Right atrium auricular region (tissue), 2 donors: ENCODE measurements at regions not wholly inside any gene's neighbourhood (a gene's known extent, or its start where the extent isn't known, plus 50 kb on each side); places are given as distances from the start of the nearest gene placed in this dataset.

Experiments used
- DNase-seq: peaks from one replicate; pipeline ENCODE4 v3.0.0-alpha.2; 2019; ENCODE audit warnings: low spot score
- H3K27ac ChIP-seq, 2 donors: fragments of 200-600 bp; sonication (generic); 1 replicate in 1 of 2; 2 replicates in 1 of 2; pipeline ENCODE4 v1.5.1; 2016 to 2019
- H3K27me3 ChIP-seq, 2 donors: fragments of 200-600 bp; sonication (generic); one replicate each; pipeline versions ENCODE4 v1.5.1 to v1.6.0; 2017 to 2019
- H3K36me3 ChIP-seq: fragments of 200-600 bp; sonication (generic); one replicate; pipeline ENCODE4 v1.5.1; 2016
- H3K4me1 ChIP-seq, 2 donors: fragments of 200-600 bp; sonication (generic); one replicate each; pipeline versions ENCODE4 v1.5.1 to v1.6.0; 2017 to 2019
- H3K4me3 ChIP-seq, 2 donors: fragments of 200-600 bp; sonication (generic); 1 replicate in 1 of 2; 2 replicates in 1 of 2; pipeline ENCODE4 v1.5.1; 2017 to 2019; ENCODE audit warnings: mild to moderate bottlenecking in 1 of 2, moderate library complexity in 1 of 2
- H3K9me3 ChIP-seq, 2 donors: fragments of 200-600 bp; sonication (generic); one replicate each; pipeline ENCODE4 v1.5.1; 2019
- TF ChIP-seq, protein P1 (sequence below), 2 donors: fragments of 200-600 bp; sonication (generic); IDR thresholded peaks; one replicate each; pipeline ENCODE4 v1.5.1; 2019; ENCODE audit warnings: antibody characterized with exemption in 2 of 2

DNA sequence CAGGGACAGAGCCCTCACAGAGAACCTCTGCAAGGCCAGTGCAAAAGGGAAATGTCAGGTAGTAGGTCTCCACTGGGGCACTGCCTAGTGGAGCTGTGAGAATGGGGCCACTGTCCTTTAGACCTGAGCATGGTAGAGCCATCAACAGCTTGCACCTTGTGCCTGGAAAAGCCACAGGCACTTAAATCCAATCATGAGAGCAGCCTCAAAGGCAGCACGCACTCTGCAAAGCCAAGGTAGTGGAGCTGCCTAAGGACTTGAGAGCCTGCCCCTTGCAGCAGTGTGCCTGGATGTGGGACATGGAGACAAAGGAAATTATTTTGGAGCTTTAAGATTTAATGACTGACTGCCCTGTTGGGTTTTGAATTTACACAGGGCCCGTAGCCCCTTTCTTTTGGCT lies 918.5 kb upstream of the POT1 start:
- Histone ChIP-seq H3K27ac (no peak overlapping the region), H3K4me1 (no peaks in the 10 kb centered on the region), H3K4me3 (no peak overlapping the region), H3K27me3 (no peaks in the 10 kb centered on the region), H3K9me3 (peaks cover 0 to 21% of the 10 kb centered on the region in 2 donors), H3K36me3 (no peaks in the 10 kb centered on the region)
- TF ChIP-seq, protein P1, sequence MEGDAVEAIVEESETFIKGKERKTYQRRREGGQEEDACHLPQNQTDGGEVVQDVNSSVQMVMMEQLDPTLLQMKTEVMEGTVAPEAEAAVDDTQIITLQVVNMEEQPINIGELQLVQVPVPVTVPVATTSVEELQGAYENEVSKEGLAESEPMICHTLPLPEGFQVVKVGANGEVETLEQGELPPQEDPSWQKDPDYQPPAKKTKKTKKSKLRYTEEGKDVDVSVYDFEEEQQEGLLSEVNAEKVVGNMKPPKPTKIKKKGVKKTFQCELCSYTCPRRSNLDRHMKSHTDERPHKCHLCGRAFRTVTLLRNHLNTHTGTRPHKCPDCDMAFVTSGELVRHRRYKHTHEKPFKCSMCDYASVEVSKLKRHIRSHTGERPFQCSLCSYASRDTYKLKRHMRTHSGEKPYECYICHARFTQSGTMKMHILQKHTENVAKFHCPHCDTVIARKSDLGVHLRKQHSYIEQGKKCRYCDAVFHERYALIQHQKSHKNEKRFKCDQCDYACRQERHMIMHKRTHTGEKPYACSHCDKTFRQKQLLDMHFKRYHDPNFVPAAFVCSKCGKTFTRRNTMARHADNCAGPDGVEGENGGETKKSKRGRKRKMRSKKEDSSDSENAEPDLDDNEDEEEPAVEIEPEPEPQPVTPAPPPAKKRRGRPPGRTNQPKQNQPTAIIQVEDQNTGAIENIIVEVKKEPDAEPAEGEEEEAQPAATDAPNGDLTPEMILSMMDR (IDR thresholded peaks at IDR 0.05) = no peak
- DNase-seq = no peak

DNA sequence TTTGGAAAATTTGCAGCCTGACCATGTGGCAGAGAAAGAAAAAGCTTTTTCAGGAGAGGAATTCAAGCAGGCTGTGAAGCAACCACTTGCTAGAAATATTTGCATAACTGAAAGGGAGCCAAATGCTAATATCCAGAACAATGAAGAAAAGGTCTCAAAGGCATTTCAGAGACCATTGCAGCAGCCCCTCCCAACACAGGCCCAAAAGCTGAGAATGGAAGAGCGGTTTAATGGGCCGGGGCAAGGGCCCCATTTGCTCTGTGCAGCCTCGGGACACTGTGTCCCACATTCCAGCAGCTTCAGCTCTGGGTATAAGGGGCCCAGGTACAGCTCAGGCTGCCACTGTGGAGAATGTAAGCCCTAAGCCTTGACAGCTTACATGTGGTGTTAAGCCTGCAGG lies 918.1 kb upstream of the POT1 start:
- peaks cover 0 to 21% of the 10 kb centered on the region in 2 donors for H3K9me3 ChIP-seq
- H3K27ac ChIP-seq = no peak overlapping the region
- TF ChIP-seq, protein P1 (IDR thresholded peaks at IDR 0.05) = no peak
- H3K4me1 ChIP-seq = no peaks in the 10 kb centered on the region
- no peak for DNase-seq
- no peak overlapping the region for H3K4me3 ChIP-seq
- H3K27me3 ChIP-seq = no peaks in the 10 kb centered on the region
- no peaks in the 10 kb centered on the region for H3K36me3 ChIP-seq

DNA sequence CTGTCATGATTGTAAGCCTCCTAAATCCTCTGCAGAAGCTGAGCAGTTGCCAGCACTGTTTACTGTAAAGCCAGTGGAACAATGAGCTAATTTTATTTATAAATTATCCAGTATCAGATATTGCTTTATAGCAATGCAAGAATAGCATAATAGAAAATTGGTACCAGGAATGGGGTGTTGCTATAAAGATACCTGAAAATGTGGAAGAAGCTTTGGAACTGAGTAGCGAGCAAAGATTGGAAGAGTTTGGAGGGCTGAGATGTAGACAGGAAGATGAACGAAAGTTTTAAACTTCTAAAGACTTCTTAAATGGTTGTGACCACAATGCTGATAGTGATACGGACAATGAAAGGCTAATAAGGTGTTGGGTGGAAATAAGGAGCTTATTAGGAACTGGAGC lies 917.4 kb upstream of the POT1 start:
- Histone ChIP-seq H3K4me3 (no peak overlapping the region), H3K27ac (no peak overlapping the region), H3K27me3 (no peaks in the 10 kb centered on the region), H3K9me3 (peaks cover 0 to 21% of the 10 kb centered on the region in 2 donors), H3K4me1 (no peaks in the 10 kb centered on the region), H3K36me3 (no peaks in the 10 kb centered on the region)
- DNase-seq = no peak
- TF ChIP-seq, protein P1 (IDR thresholded peaks at IDR 0.05) = no peak

DNA sequence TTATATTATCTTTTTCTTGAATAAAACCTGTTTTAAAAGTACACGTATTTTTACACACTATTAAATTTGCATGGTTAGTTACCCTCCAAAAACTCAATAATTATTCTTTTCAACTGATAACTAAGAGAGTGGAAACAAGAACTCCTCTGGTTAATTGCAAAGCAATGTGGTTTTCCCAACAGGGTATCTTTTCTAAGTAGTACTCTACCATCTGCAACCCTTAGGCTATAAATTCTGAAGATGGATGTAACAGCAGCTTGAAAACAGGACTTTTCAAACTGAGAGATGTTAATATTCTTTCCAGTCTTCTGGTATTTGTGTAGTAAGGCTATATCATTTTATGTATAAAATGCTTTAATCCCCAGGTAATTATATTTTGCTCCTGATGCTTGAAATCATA lies 916.1 kb upstream of the POT1 start:
- TF ChIP-seq, protein P1 (IDR thresholded peaks at IDR 0.05) = no peak
- Histone ChIP-seq H3K4me1 (no peaks in the 10 kb centered on the region), H3K27ac (no peak overlapping the region)

DNA sequence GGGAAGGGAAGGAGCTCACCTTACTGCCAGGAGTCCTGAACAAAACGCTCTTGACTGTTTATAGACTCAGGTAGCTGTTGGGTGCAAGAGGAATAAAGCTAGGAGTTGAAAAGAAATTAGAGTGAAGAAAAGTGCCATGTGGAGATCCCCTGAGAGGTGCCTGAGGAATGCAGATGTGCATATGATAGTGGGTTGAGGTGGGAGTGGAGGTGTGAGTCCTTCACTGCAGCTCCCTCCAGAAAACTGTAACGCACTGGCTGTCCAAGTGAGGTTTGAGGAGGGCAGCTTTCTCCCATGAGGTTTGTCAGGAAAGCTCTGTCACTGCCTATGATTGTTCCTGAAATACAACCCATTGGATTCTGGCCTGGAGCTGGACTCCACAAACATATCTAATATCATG lies 904.8 kb upstream of the POT1 start:
- Histone ChIP-seq H3K9me3 (peaks cover 0 to 5% of the 10 kb centered on the region in 2 donors), H3K27me3 (no peaks in the 10 kb centered on the region), H3K36me3 (no peaks in the 10 kb centered on the region), H3K27ac (no peak overlapping the region), H3K4me1 (no peaks in the 10 kb centered on the region), H3K4me3 (no peak overlapping the region)
- TF ChIP-seq, protein P1 (IDR thresholded peaks at IDR 0.05) = no peak
- no peak for DNase-seq

More for the DNA sequence above, 916.1 kb upstream of the POT1 start:
- Histone ChIP-seq H3K27me3 (no peaks in the 10 kb centered on the region), H3K36me3 (no peaks in the 10 kb centered on the region), H3K4me3 (no peak overlapping the region), H3K9me3 (peaks cover 0 to 21% of the 10 kb centered on the region in 2 donors)
- DNase-seq = no peak

DNA sequence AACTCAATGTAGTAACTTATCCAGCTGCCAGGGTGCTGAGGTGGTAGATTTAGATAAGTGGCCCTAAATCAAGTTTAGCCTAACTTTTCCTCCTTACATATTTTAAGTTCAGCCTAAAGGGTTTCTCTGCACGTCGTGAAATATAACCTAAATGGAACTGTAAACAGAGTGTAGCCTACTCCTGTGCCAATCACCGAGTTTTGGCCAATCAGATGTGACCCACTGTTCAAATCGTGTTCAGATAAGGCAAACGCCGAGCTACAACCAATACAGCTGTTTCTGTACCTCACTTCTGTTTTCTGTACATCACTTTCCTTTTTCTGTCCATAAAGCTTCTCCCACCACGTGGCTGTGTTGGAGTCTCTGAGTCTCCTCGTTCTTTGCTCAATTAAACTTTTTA lies 904.2 kb upstream of the POT1 start:
- Histone ChIP-seq H3K9me3 (no peaks in the 10 kb centered on the region), H3K27ac (no peak overlapping the region), H3K27me3 (no peaks in the 10 kb centered on the region), H3K4me3 (no peak overlapping the region), H3K4me1 (no peaks in the 10 kb centered on the region), H3K36me3 (no peaks in the 10 kb centered on the region)
- TF ChIP-seq, protein P1 (IDR thresholded peaks at IDR 0.05) = no peak
- no peak for DNase-seq
